Nephron progenitor cell (in vitro differentiated cells): ENCODE measurements at regions not wholly inside any gene's neighbourhood (a gene's known extent, or its start where the extent isn't known, plus 50 kb on each side); places are given as distances from the start of the nearest gene placed in this dataset.

Source experiments
- DNase-seq: peaks from one replicate; pipeline ENCODE4 v3.0.0; 2021
- H3K27ac Mint-ChIP-seq: 2 replicates; pipeline ENCODE4 v1.8.0; 2021; ENCODE audit warnings: mild to moderate bottlenecking, moderate library complexity, mixed read lengths
- H3K27me3 Mint-ChIP-seq: 2 replicates; pipeline ENCODE4 v1.8.0; 2021; ENCODE audit warnings: mild to moderate bottlenecking, low read depth, mixed read lengths; ENCODE audit not compliant: poor library complexity
- H3K36me3 Mint-ChIP-seq: 2 replicates; pipeline ENCODE4 v1.8.0; 2021; ENCODE audit warnings: low read depth, mixed read lengths
- H3K4me1 Mint-ChIP-seq: 2 replicates; pipeline ENCODE4 v1.8.0; 2021; ENCODE audit warnings: mixed read lengths
- H3K4me3 Mint-ChIP-seq: 2 replicates; pipeline ENCODE4 v1.8.0; 2021; ENCODE audit warnings: mild to moderate bottlenecking, moderate library complexity, mixed read lengths
- H3K9me3 Mint-ChIP-seq: 2 replicates; pipeline ENCODE4 v1.8.0; 2021; ENCODE audit warnings: mild to moderate bottlenecking, moderate library complexity, mixed read lengths
- TF ChIP-seq, protein P1 (sequence below): fragments of 200-600 bp; sonication (generic); IDR thresholded peaks from 2 replicates; pipeline ENCODE4 v1.5.0; 2021; ENCODE audit warnings: antibody characterized with exemption

DNA sequence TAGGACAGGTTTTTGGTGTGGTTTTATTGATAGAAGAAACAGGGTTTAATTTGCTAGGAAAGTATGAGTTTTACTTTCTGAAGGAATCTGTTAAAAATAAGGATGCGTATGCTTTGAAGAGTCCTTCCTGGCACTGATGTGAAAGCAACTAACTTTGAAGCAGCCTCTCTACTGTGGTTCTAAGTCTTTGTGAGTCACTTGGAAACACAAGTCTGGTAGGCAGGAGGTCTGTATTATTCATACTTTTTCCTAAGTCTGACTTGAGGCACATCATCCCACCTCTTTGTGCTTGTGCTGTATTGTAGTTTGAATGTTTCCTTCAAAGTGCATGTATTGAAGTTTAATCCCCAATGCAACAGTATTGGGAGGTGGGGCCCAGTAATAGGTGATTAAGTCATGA lies 129.0 kb downstream of the TAF11L14 start:
- H3K27me3 Mint-ChIP-seq, result peaks cover 2% of the 10 kb centered on the region

DNA sequence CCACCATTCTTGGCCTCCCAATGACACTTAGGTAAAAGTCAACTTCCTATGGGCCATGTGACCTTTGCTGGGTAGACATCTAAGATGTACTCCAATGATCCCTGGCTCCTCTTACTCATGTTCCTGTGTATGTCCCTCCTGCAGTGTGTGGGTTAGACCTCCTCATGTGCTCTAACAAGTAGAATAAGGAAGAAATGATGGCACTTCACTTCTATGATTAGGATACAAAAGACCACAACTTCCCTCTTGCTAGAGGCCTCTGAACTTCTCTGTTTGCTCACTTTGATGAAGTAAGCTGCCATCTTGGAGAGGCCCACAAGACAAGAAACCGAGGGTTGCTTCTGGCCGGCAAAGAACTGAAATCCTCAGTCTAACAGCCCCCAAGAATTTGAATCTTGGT lies 131.8 kb downstream of the TAF11L14 start:
- no peaks in the 10 kb centered on the region for H3K9me3 Mint-ChIP-seq
- no peak overlapping the region for H3K27ac Mint-ChIP-seq
- H3K4me3 Mint-ChIP-seq, result no peak overlapping the region
- TF ChIP-seq, protein P1, sequence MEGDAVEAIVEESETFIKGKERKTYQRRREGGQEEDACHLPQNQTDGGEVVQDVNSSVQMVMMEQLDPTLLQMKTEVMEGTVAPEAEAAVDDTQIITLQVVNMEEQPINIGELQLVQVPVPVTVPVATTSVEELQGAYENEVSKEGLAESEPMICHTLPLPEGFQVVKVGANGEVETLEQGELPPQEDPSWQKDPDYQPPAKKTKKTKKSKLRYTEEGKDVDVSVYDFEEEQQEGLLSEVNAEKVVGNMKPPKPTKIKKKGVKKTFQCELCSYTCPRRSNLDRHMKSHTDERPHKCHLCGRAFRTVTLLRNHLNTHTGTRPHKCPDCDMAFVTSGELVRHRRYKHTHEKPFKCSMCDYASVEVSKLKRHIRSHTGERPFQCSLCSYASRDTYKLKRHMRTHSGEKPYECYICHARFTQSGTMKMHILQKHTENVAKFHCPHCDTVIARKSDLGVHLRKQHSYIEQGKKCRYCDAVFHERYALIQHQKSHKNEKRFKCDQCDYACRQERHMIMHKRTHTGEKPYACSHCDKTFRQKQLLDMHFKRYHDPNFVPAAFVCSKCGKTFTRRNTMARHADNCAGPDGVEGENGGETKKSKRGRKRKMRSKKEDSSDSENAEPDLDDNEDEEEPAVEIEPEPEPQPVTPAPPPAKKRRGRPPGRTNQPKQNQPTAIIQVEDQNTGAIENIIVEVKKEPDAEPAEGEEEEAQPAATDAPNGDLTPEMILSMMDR, result no peak
- H3K4me1 Mint-ChIP-seq, result no peaks in the 10 kb centered on the region
- no peak for DNase-seq
- H3K36me3 Mint-ChIP-seq, result no peaks in the 10 kb centered on the region
- peaks cover 2% of the 10 kb centered on the region for H3K27me3 Mint-ChIP-seq

More for the DNA sequence above, 129.0 kb downstream of the TAF11L14 start:
- TF ChIP-seq, protein P1, result no peak
- Mint-ChIP-seq H3K4me3 (no peak overlapping the region), H3K36me3 (no peaks in the 10 kb centered on the region), H3K4me1 (no peaks in the 10 kb centered on the region), H3K27ac (no peak overlapping the region), H3K9me3 (no peaks in the 10 kb centered on the region)
- no peak for DNase-seq

DNA sequence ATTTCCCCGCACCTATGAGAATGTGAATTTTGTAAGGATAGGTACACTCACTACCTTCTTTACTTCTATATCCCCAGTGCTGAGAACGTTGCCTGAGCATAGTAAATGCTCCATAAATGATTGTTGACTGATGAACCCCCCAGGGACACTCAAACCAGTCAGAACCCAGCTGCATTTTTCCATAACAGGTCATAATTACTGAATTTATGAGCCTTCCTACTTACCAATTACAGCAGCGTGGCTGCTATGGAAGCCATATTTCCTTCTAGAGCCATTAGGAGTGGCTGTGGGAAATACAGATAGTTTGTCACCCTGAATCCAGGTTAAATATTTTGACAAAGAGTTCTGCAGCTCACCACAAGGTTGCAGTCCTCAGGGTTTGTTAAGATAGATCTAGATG lies 135.0 kb downstream of the TAF11L14 start:
- Mint-ChIP-seq H3K36me3 (no peaks in the 10 kb centered on the region), H3K27ac (no peak overlapping the region), H3K27me3 (peaks cover 8% of the 10 kb centered on the region), H3K4me3 (no peak overlapping the region), H3K4me1 (no peaks in the 10 kb centered on the region), H3K9me3 (no peaks in the 10 kb centered on the region)
- no peak for DNase-seq
- TF ChIP-seq, protein P1, result no peak

DNA sequence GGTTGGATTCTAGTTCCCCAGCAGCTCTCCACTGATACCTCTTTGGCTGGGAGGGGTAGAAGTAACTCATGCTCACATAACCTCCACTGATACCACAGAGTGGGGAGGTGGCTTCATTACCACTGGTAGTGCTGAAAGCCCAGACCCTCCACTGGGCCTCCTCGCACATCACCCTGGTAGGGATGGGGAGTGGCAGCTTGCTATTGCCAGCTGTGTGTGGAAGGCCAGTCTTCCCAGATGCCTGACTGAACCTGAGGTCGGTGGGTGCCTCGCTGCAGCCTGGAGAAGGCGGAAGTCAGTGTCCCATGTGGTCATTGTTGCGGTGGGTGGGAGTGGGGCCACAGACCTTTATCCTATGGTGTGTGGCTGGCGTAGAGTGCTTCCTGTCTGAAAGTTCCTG lies 138.0 kb downstream of the TAF11L14 start:
- DNase-seq, result no peak
- no peak overlapping the region for H3K4me3 Mint-ChIP-seq
- no peaks in the 10 kb centered on the region for H3K9me3 Mint-ChIP-seq
- no peaks in the 10 kb centered on the region for H3K4me1 Mint-ChIP-seq
- H3K27me3 Mint-ChIP-seq, result peaks cover 5% of the 10 kb centered on the region
- no peaks in the 10 kb centered on the region for H3K36me3 Mint-ChIP-seq
- TF ChIP-seq, protein P1, result no peak
- H3K27ac Mint-ChIP-seq, result no peak overlapping the region

DNA sequence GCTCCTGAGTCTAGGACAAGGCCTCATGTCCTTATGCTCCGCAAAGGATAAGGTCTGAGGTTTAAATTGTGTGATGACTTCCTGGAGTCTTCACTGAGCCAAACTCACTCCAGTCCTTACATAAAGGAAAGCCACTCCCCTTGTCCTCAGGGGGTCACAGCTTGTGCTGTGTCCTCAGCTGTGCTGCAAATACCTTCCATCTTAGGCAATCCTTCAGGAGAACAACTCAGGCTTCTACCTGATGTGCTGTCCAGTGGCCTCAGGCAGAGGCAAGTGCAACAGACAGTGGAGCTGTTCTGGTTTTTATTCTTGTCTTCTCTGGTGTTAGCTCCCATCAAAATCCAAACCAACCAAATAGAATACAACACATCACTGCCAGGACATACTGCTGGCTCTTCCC lies 151.5 kb downstream of the TAF11L14 start:
- no peak for DNase-seq
- no peak overlapping the region for H3K27ac Mint-ChIP-seq

DNA sequence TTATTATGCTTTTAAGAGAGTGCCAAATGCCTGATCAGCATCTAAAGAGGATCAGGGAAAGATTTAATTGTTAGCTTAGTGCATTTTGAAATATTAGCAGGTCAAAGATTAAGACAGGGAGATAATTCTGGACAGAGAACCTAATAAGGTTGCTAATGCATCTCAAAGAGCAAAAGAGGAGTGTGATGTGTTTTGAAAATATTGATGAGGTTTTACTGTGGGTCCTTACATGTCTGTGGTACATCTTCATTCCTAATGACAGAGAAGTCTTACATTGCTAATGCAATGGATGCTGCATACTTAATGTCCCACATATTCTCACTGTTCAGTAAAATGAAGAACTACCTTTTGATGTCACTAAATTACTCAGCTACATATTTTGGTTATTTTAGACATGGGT lies 154.1 kb downstream of the TAF11L14 start:
- Mint-ChIP-seq H3K36me3 (no peaks in the 10 kb centered on the region), H3K9me3 (no peaks in the 10 kb centered on the region), H3K4me3 (no peak overlapping the region), H3K27me3 (no peaks in the 10 kb centered on the region), H3K4me1 (no peaks in the 10 kb centered on the region), H3K27ac (no peak overlapping the region)
- no peak for DNase-seq
- TF ChIP-seq, protein P1, result no peak

More for the DNA sequence above, 151.5 kb downstream of the TAF11L14 start:
- no peaks in the 10 kb centered on the region for H3K27me3 Mint-ChIP-seq
- H3K4me3 Mint-ChIP-seq, result no peak overlapping the region
- TF ChIP-seq, protein P1, result no peak
- H3K9me3 Mint-ChIP-seq, result no peaks in the 10 kb centered on the region
- H3K4me1 Mint-ChIP-seq, result no peaks in the 10 kb centered on the region
- no peaks in the 10 kb centered on the region for H3K36me3 Mint-ChIP-seq
